ENCODE measurements at regions not wholly inside any gene's neighbourhood (a gene's known extent, or its start where the extent isn't known, plus 50 kb on each side); places are given as distances from the start of the nearest gene placed in this dataset.
"Not testable (repeated sequence)": the region's sequence is repeated elsewhere in the genome, so short reads cannot be mapped to it uniquely, and the experiment has no call there.

DNA sequence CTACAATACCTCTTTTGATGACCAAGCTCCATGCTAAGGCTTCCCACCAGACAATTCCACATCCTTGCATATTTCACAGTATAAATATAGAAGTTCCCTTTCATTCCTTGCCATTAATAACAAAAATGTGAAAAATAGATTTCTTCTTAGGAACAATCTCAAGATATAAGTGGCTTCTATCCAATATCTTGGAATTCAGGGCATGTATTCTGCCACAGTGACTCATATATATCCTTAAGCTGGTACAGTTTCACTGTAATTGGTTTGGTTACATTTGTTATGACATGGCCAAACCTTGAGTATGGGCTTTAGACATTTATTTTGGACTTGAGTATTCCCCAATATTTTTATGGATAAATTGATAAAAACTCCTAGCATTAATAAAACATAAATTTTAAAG lies 181.7 kb upstream of the DDX53 start:
- in situ Hi-C loops (cut with MboI; ENCODE audit: low sequenced_read_pairs, unreplicated experiment) = no loop called here
- TF ChIP-seq, protein P1, sequence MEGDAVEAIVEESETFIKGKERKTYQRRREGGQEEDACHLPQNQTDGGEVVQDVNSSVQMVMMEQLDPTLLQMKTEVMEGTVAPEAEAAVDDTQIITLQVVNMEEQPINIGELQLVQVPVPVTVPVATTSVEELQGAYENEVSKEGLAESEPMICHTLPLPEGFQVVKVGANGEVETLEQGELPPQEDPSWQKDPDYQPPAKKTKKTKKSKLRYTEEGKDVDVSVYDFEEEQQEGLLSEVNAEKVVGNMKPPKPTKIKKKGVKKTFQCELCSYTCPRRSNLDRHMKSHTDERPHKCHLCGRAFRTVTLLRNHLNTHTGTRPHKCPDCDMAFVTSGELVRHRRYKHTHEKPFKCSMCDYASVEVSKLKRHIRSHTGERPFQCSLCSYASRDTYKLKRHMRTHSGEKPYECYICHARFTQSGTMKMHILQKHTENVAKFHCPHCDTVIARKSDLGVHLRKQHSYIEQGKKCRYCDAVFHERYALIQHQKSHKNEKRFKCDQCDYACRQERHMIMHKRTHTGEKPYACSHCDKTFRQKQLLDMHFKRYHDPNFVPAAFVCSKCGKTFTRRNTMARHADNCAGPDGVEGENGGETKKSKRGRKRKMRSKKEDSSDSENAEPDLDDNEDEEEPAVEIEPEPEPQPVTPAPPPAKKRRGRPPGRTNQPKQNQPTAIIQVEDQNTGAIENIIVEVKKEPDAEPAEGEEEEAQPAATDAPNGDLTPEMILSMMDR (IDR thresholded peaks at IDR 0.05; ENCODE audit: borderline replicate concordance, control extremely low read depth, extremely low read depth, insufficient read depth, missing control alignments) = no peak
- DNase-seq (ENCODE audit: low spot score) = no peak

DNA sequence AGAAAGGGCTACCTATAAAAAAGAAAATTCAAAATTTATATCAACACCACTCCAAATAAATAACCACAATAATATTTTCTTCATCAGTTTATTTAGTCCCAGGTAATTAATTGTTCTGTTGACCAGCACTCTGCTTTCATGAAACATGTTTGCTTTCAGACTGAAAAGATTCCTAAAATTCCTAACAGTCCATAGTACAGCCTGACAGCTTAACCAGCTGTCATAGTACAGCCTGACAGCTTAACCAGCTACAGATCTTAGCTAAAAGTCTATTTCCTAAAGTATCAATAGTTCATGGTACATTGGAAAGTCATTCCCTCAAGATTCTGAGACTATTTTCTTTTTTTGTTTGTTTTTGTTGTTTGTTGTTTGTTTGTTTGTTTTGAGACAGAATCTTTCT lies 144.1 kb upstream of the DDX53 start:
- TF ChIP-seq, protein P1 (IDR thresholded peaks at IDR 0.05; ENCODE audit: borderline replicate concordance, control extremely low read depth, extremely low read depth, insufficient read depth, missing control alignments) = no peak
- DNase-seq (ENCODE audit: low spot score) = no peak
- in situ Hi-C loops (cut with MboI; ENCODE audit: low sequenced_read_pairs, unreplicated experiment) = no loop called here

DNA sequence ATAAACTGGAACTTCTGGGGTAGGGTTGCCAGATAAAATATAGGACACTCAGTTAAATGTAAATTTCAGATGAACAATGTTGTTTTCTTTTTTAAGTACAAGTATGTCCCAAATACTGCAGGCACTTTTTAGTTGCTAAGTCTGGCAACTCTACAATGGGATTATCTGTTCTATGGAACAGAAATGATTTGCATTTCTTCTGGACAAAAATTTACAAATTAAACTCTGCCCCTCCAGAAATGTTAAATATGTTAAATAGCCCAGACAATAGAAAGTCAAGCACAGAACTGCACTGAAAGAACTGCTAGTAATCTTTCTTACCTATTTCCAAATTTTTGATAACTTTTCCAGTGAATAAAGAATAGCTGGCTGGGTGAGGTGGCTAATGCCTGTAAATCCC lies 140.1 kb upstream of the DDX53 start:
- TF ChIP-seq, protein P1 (IDR thresholded peaks at IDR 0.05; ENCODE audit: borderline replicate concordance, control extremely low read depth, extremely low read depth, insufficient read depth, missing control alignments) = no peak
- DNase-seq (ENCODE audit: low spot score) = no peak
- in situ Hi-C loops (cut with MboI; ENCODE audit: low sequenced_read_pairs, unreplicated experiment) = no loop called here

DNA sequence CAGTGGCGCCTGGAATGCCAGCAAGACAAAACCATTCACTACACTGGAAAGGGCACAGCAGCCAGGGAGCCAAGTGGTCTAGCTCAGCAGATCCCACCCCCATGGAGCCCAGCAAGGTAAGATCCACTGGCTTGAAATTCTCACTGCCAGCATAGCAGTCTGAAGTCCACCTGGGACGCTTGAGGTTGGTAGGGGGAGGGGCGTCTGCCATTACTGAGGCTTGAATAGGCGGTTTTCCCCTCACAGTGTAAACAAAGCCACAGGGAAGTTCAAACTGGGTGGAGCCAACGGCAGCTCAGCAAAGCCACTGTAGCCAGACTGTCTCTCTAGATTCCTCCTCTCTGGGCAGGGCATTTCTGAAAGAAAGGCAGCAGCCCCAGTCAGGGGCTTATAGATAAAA lies 133.0 kb upstream of the DDX53 start:
- DNase-seq (ENCODE audit: low spot score); in situ Hi-C loops (cut with MboI; ENCODE audit: low sequenced_read_pairs, unreplicated experiment): not testable (repeated sequence)

DNA sequence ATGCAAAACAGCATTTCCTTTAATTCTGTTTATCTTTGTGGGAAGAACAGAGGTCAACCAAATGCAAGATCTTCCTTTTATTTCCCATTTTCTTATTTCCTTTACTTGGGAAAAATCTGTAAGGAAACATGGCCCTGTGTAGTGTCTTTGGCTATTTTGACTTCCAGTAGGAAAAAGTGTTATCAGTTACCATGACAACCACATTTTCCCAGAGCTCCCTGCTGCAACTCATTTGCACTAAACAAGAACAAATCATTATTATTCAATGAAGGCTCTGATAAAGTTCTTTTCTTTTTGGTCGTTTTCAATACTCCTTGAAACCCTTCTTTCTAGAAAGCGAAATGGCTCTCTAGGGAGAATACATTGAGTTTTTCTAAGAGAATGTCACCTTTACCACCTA lies 117.2 kb upstream of the DDX53 start:
- TF ChIP-seq, protein P1 (IDR thresholded peaks at IDR 0.05; ENCODE audit: borderline replicate concordance, control extremely low read depth, extremely low read depth, insufficient read depth, missing control alignments) = no peak
- DNase-seq (ENCODE audit: low spot score) = no peak
- in situ Hi-C loops (cut with MboI; ENCODE audit: low sequenced_read_pairs, unreplicated experiment) = no loop called here

DNA sequence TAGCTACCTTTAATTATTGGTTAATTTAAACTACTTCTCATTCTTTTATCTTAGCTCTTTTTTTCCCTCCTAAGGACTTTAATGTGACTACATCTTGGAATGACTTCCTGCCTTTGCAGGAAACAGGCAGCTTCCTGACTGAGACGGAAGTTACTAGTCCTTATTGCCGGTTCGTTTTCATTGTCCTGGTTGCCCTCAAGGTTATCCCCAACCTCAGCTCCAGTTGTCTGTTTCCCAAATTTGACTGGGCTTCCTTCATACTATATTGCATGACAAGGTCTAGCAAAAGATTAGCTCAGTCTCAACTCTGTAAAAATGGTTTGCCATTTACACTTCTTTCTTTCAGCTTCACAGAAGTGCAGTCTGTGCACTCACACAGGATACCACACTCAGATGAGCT lies 109.9 kb upstream of the DDX53 start:
- in situ Hi-C loops (cut with MboI; ENCODE audit: low sequenced_read_pairs, unreplicated experiment) = no loop called here
- TF ChIP-seq, protein P1 (IDR thresholded peaks at IDR 0.05; ENCODE audit: borderline replicate concordance, control extremely low read depth, extremely low read depth, insufficient read depth, missing control alignments) = no peak
- no peak for DNase-seq (ENCODE audit: low spot score)

DNA sequence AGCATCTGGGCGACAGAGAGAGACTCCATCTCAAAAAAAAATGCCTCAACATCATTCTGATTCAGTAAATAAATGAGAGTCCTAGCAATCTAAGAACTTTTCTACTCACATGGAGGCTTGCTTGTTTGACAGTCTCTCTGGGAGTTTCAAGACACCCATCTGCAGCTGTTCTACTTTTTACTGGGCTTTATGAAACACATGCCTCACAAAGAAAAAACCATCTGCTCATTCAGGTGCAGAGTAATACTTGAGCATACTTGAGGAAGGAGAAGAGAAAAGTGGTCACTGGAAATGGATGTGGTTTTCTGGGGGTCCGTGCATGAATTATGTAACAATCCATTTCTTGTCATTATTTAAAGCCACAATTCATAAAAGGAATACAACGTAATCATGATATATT lies 87.1 kb upstream of the DDX53 start:
- no peak for DNase-seq (ENCODE audit: low spot score)
- TF ChIP-seq, protein P1 (IDR thresholded peaks at IDR 0.05; ENCODE audit: borderline replicate concordance, control extremely low read depth, extremely low read depth, insufficient read depth, missing control alignments) = no peak
- in situ Hi-C loops (cut with MboI; ENCODE audit: low sequenced_read_pairs, unreplicated experiment) = no loop called here

Measured in GM13976 (cell line).